Astrocyte (in vitro differentiated cells and primary cell): ENCODE measurements at regions not wholly inside any gene's neighbourhood (a gene's known extent, or its start where the extent isn't known, plus 50 kb on each side); places are given as distances from the start of the nearest gene placed in this dataset.

ENCODE experiments used
- DNase-seq: peaks from one replicate; pipeline ENCODE4 v3.0.0-alpha.2; 2010; ENCODE audit warnings: low read depth
- FAIRE-seq: peaks from 2 replicates; lab custom pipeline; 2011; peaks lifted over from hg19 to GRCh38; lab: Jason Lieb, UNC
- H2AFZ ChIP-seq: 2 replicates; pipeline ENCODE4 v1.6.0; 2012; ENCODE audit warnings: low read depth, low read length, inconsistent platforms
- H3K27ac ChIP-seq: 2 replicates; pipeline ENCODE4 v1.5.1; 2011; ENCODE audit warnings: low read depth, low read length, inconsistent platforms
- H3K27me3 ChIP-seq: 2 replicates; pipeline ENCODE4 v1.6.0; 2011; ENCODE audit warnings: low read length, inconsistent platforms; ENCODE audit not compliant: insufficient read depth
- H3K36me3 ChIP-seq: 2 replicates; pipeline ENCODE4 v1.5.1; 2011; ENCODE audit warnings: low read length, inconsistent platforms; ENCODE audit not compliant: insufficient read depth
- H3K4me1 ChIP-seq: 2 replicates; pipeline ENCODE4 v1.5.1; 2011; ENCODE audit warnings: low read length, inconsistent platforms; ENCODE audit not compliant: insufficient read depth
- H3K4me2 ChIP-seq: 2 replicates; pipeline ENCODE4 v1.6.0; 2012; ENCODE audit warnings: low read length, inconsistent platforms
- H3K4me3 ChIP-seq: 2 replicates; pipeline ENCODE4 v1.5.1; 2011; ENCODE audit warnings: low read depth, mild to moderate bottlenecking, low read length, inconsistent platforms; ENCODE audit not compliant: insufficient read depth
- H3K79me2 ChIP-seq: 2 replicates; pipeline ENCODE4 v1.6.0; 2012; ENCODE audit warnings: mild to moderate bottlenecking, low read length, inconsistent platforms; ENCODE audit not compliant: insufficient read depth
- H3K9ac ChIP-seq: 2 replicates; pipeline ENCODE4 v1.6.0; 2012; ENCODE audit warnings: mild to moderate bottlenecking, low read length, inconsistent platforms
- H3K9me3 ChIP-seq: 2 replicates; pipeline ENCODE4 v1.5.1; 2012; ENCODE audit warnings: low read depth, mild to moderate bottlenecking, low read length, inconsistent platforms; ENCODE audit not compliant: insufficient read depth
- H4K20me1 ChIP-seq: 2 replicates; pipeline ENCODE4 v1.6.0; 2012; ENCODE audit warnings: low read length, inconsistent platforms; ENCODE audit not compliant: insufficient read depth
- H3K27ac Mint-ChIP-seq: one replicate; pipeline ENCODE4 v1.8.0; 2021; ENCODE audit warnings: mild to moderate bottlenecking, mixed read lengths; ENCODE audit not compliant: unreplicated experiment
- H3K27me3 Mint-ChIP-seq: one replicate; pipeline ENCODE4 v1.8.0; 2021; ENCODE audit warnings: low read depth, mixed read lengths; ENCODE audit not compliant: unreplicated experiment
- H3K36me3 Mint-ChIP-seq: one replicate; pipeline ENCODE4 v1.8.0; 2021; ENCODE audit warnings: low read depth, mixed read lengths; ENCODE audit not compliant: unreplicated experiment
- H3K4me1 Mint-ChIP-seq: one replicate; pipeline ENCODE4 v1.8.0; 2021; ENCODE audit warnings: low read depth, mixed read lengths; ENCODE audit not compliant: unreplicated experiment
- H3K4me3 Mint-ChIP-seq: one replicate; pipeline ENCODE4 v1.8.0; 2021; ENCODE audit warnings: mild to moderate bottlenecking, moderate library complexity, mixed read lengths; ENCODE audit not compliant: unreplicated experiment
- H3K9me3 Mint-ChIP-seq: one replicate; pipeline ENCODE4 v1.8.0; 2021; ENCODE audit warnings: mild to moderate bottlenecking, mixed read lengths; ENCODE audit not compliant: unreplicated experiment
- CTCF ChIP-seq: IDR thresholded peaks from 2 replicates; pipeline ENCODE4 v1.5.1; 2011; ENCODE audit warnings: low read depth, mild to moderate bottlenecking, inconsistent platforms, low read length, moderate library complexity; ENCODE audit not compliant: insufficient read depth
- EZH2 ChIP-seq: IDR thresholded peaks from 2 replicates; pipeline ENCODE4 v1.6.1; 2012; ENCODE audit warnings: mild to moderate bottlenecking, low read length, inconsistent platforms; ENCODE audit not compliant: insufficient read depth

- H3K9me3 Mint-ChIP-seq = no peaks in the 10 kb centered on the region
- Histone ChIP-seq H3K4me1 (no peaks in the 10 kb centered on the region), H2AFZ (no peak overlapping the region), H3K4me2 (no peak overlapping the region), H3K79me2 (no peaks in the 10 kb centered on the region), H4K20me1 (no peaks in the 10 kb centered on the region), H3K9me3 (no peaks in the 10 kb centered on the region), H3K9ac (no peak overlapping the region), H3K27ac (no peak overlapping the region), H3K36me3 (no peaks in the 10 kb centered on the region), H3K4me3 (no peak overlapping the region), H3K27me3 (no peaks in the 10 kb centered on the region)
- no peak for DNase-seq
- peaks cover 3% of the 10 kb centered on the region for H3K4me1 Mint-ChIP-seq
- no peak overlapping the region for H3K4me3 Mint-ChIP-seq
- no peaks in the 10 kb centered on the region for H3K36me3 Mint-ChIP-seq
- TF ChIP-seq EZH2 (no peak), CTCF (no peak)
- no peaks in the 10 kb centered on the region for H3K27me3 Mint-ChIP-seq
- FAIRE-seq = no peak
- no peak overlapping the region for H3K27ac Mint-ChIP-seq
These were observed 1647.1 kb downstream of the SUCLG1 start for GRCh38 chr2:82811946-82812345.

GRCh38 chr2:82803307-82803706, 1655.8 kb downstream of the SUCLG1 start:
- TF ChIP-seq CTCF (no peak), EZH2 (no peak)
- no peak overlapping the region for H3K4me2 ChIP-seq
- no peaks in the 10 kb centered on the region for H3K36me3 Mint-ChIP-seq
- H3K27ac ChIP-seq = no peak overlapping the region
- H3K9me3 ChIP-seq = peaks cover 6% of the 10 kb centered on the region
- no peaks in the 10 kb centered on the region for H3K36me3 ChIP-seq
- H3K4me3 Mint-ChIP-seq = no peak overlapping the region
- no peak for FAIRE-seq
- no peaks in the 10 kb centered on the region for H4K20me1 ChIP-seq
- no peaks in the 10 kb centered on the region for H3K27me3 Mint-ChIP-seq
- no peak overlapping the region for H2AFZ ChIP-seq
- no peak overlapping the region for H3K27ac Mint-ChIP-seq
- peaks cover 7% of the 10 kb centered on the region for H3K9me3 Mint-ChIP-seq
- no peaks in the 10 kb centered on the region for H3K27me3 ChIP-seq
- H3K4me1 Mint-ChIP-seq = no peaks in the 10 kb centered on the region
- no peaks in the 10 kb centered on the region for H3K4me1 ChIP-seq
- no peaks in the 10 kb centered on the region for H3K79me2 ChIP-seq
- no peak overlapping the region for H3K9ac ChIP-seq
- DNase-seq = no peak
- H3K4me3 ChIP-seq = no peak overlapping the region

- H3K4me1 Mint-ChIP-seq = peaks cover 7% of the 10 kb centered on the region
- no peak overlapping the region for H3K9ac ChIP-seq
These were observed 1661.6 kb downstream of the SUCLG1 start for GRCh38 chr2:82797469-82797868.

More at GRCh38 chr2:82797469-82797868, 1661.6 kb downstream of the SUCLG1 start:
- Histone ChIP-seq H3K79me2 (no peaks in the 10 kb centered on the region), H3K4me1 (no peaks in the 10 kb centered on the region), H4K20me1 (no peaks in the 10 kb centered on the region), H3K4me3 (no peak overlapping the region), H3K27ac (no peak overlapping the region), H3K36me3 (no peaks in the 10 kb centered on the region), H3K4me2 (no peak overlapping the region), H3K27me3 (no peaks in the 10 kb centered on the region), H2AFZ (no peak overlapping the region), H3K9me3 (no peaks in the 10 kb centered on the region)
- DNase-seq = no peak
- TF ChIP-seq EZH2 = no peak
- TF ChIP-seq CTCF = no peak
- no peak for FAIRE-seq
- H3K27me3 Mint-ChIP-seq = no peaks in the 10 kb centered on the region
- H3K9me3 Mint-ChIP-seq = no peaks in the 10 kb centered on the region
- no peaks in the 10 kb centered on the region for H3K36me3 Mint-ChIP-seq
- no peak overlapping the region for H3K27ac Mint-ChIP-seq
- H3K4me3 Mint-ChIP-seq = no peak overlapping the region
